A673 (cell line): ENCODE measurements at regions not wholly inside any gene's neighbourhood (a gene's known extent, or its start where the extent isn't known, plus 50 kb on each side); places are given as distances from the start of the nearest gene placed in this dataset.
"Not testable (repeated sequence)": the region's sequence is repeated elsewhere in the genome, so short reads cannot be mapped to it uniquely, and the experiment has no call there.

Source experiments
- BruUV-seq: library from RNA; stranded (reverse); fragments of 400-500 nt; replicated peaks from 2 replicates; lab custom pipeline; 2021; lab: Mats Ljungman, UMichigan
- CTCF ChIA-PET: fragments of 300-600 bp; sonication (Branson Sonifier 250); formaldehyde crosslinking; loops from one replicate; lab custom pipeline; 2022; ENCODE audit warnings: antibody characterized with exemption; lab: Charles Lee
- POLR2A ChIA-PET: fragments of 300-600 bp; sonication (Branson Sonifier 250); formaldehyde crosslinking; loops from one replicate; lab custom pipeline; 2022; ENCODE audit warnings: antibody characterized with exemption; ENCODE audit not compliant: low non-redundant PET; lab: Charles Lee
- DNase-seq: peaks from one replicate; pipeline ENCODE4 v3.0.0-alpha.2; 2015; ENCODE audit warnings: low spot score
- H3K27ac ChIP-seq: fragments of 200-600 bp; sonication (generic); 2 replicates; pipeline ENCODE4 v1.5.1; 2016; ENCODE audit warnings: mixed run types, low read depth, mild to moderate bottlenecking, mixed read lengths, antibody characterized with exemption, low read length; ENCODE audit not compliant: poor library complexity, severe bottlenecking
- H3K27me3 ChIP-seq: fragments of 200-600 bp; sonication (generic); replicated peaks from 2 replicates; pipeline ENCODE4 v1.6.1; 2017; ENCODE audit warnings: mixed run types, low read depth, mild to moderate bottlenecking, mixed read lengths, antibody characterized with exemption, low read length; ENCODE audit not compliant: insufficient read depth, poor library complexity
- H3K36me3 ChIP-seq: fragments of 200-600 bp; sonication (generic); 2 replicates; pipeline ENCODE4 v1.6.1; 2016; ENCODE audit warnings: mixed run types, mild to moderate bottlenecking, mixed read lengths, antibody characterized with exemption, low read length; ENCODE audit not compliant: insufficient read depth, poor library complexity, severe bottlenecking
- H3K4me1 ChIP-seq: fragments of 200-600 bp; sonication (generic); 2 replicates; pipeline ENCODE4 v1.6.1; 2017; ENCODE audit warnings: mixed run types, mild to moderate bottlenecking, mixed read lengths, antibody characterized with exemption, low read length; ENCODE audit not compliant: insufficient read depth, poor library complexity, severe bottlenecking
- H3K4me3 ChIP-seq: fragments of 200-600 bp; sonication (generic); 2 replicates; pipeline ENCODE4 v1.5.1; 2016; ENCODE audit warnings: low read depth, mixed run types, mild to moderate bottlenecking, mixed read lengths, low read length; ENCODE audit not compliant: poor library complexity, severe bottlenecking
- H3K9me3 ChIP-seq: fragments of 200-600 bp; sonication (generic); 2 replicates; pipeline ENCODE4 v1.6.1; 2016; ENCODE audit warnings: mixed run types, low read depth, mild to moderate bottlenecking, mixed read lengths, antibody characterized with exemption, low read length; ENCODE audit not compliant: poor library complexity, severe bottlenecking
- CTCF ChIP-seq: fragments of 300-800, 200-600 bp; sonication (generic); conservative IDR thresholded peaks from 2 replicates; pipeline ENCODE4 v1.5.1; 2017; ENCODE audit warnings: low read depth, mild to moderate bottlenecking, antibody characterized with exemption, low read length, moderate library complexity, mixed read lengths
- EZH2 ChIP-seq: fragments of 200-600 bp; sonication (generic); IDR thresholded peaks from 2 replicates; pipeline ENCODE4 v1.6.1; 2017; ENCODE audit warnings: borderline replicate concordance, low read depth, mild to moderate bottlenecking, mixed read lengths, antibody characterized with exemption, low read length; ENCODE audit not compliant: poor library complexity, severe bottlenecking
- intact Hi-C: fragments of 100-400 bp; cut with micrococcal nuclease; formaldehyde crosslinking; loops from one replicate; pipeline ENCODE4 v1.10.0; 2022; ENCODE audit not compliant: unreplicated experiment

- POLR2A ChIA-PET, result no interaction called here
- Histone ChIP-seq H3K9me3 (no peaks in the 10 kb centered on the region), H3K36me3 (no peaks in the 10 kb centered on the region), H3K4me3 (no peak overlapping the region), H3K27ac (no peak overlapping the region), H3K27me3 (no peaks in the 10 kb centered on the region), H3K4me1 (no peaks in the 10 kb centered on the region)
- BruUV-seq, result no TSS peak
- CTCF ChIA-PET, result no interaction called here
- intact Hi-C loops, result no loop called here
- DNase-seq, result no peak
- TF ChIP-seq CTCF (no peak), EZH2 (no peak)
Measured at GRCh38 chr5:118326481-118327045, 661.8 kb downstream of the DTWD2 start.

GRCh38 chr5:118325931-118326330 is 662.4 kb downstream of the DTWD2 start:
- no peak for TF ChIP-seq EZH2
- no peak for TF ChIP-seq CTCF
- no TSS peak for BruUV-seq
- no peak for DNase-seq
- H3K9me3 ChIP-seq, result no peaks in the 10 kb centered on the region
- no peak overlapping the region for H3K4me3 ChIP-seq
- no peaks in the 10 kb centered on the region for H3K4me1 ChIP-seq
- ChIA-PET POLR2A (no interaction called here), CTCF (no interaction called here)
- no peaks in the 10 kb centered on the region for H3K27me3 ChIP-seq
- intact Hi-C loops, result no loop called here
- H3K36me3 ChIP-seq, result no peaks in the 10 kb centered on the region
- H3K27ac ChIP-seq, result no peak overlapping the region

DNA sequence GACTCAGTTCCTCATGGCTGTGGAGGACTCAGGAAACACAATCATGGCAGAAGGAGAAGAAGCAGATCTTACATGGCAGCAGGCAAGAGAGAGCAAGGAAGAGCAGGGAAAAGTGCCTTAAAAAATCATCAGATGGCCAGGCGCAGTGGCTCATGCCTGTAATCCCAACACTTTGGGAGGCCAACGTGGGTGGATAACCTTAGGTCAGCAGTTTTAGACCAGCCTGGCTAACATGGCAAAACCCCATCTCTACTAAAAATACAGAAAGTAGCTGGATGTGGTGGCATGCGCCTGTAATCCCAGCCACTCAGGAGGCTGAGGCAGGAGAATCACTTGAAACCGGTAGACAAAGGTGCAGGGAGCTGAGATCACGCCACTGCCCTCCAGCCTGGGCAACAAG is 664.6 kb downstream of the DTWD2 start:
- H3K27ac ChIP-seq, H3K4me1 ChIP-seq, H3K9me3 ChIP-seq, H3K36me3 ChIP-seq, intact Hi-C loops, POLR2A ChIA-PET, BruUV-seq, DNase-seq, H3K27me3 ChIP-seq, H3K4me3 ChIP-seq, CTCF ChIA-PET: not testable (repeated sequence)

- Histone ChIP-seq H3K4me1 (no peaks in the 10 kb centered on the region), H3K27ac (no peak overlapping the region), H3K36me3 (no peaks in the 10 kb centered on the region), H3K4me3 (no peak overlapping the region), H3K27me3 (no peaks in the 10 kb centered on the region), H3K9me3 (no peaks in the 10 kb centered on the region)
- intact Hi-C loops, result no loop called here
- CTCF ChIA-PET, result no interaction called here
- DNase-seq, result no peak
- POLR2A ChIA-PET, result no interaction called here
- BruUV-seq, result no TSS peak
- TF ChIP-seq EZH2, result no peak
- no peak for TF ChIP-seq CTCF
Measured at GRCh38 chr5:118321081-118321480, 667.3 kb downstream of the DTWD2 start.
